ENCODE measurements at regions not wholly inside any gene's neighbourhood (a gene's known extent, or its start where the extent isn't known, plus 50 kb on each side); places are given as distances from the start of the nearest gene placed in this dataset.

GRCh38 chr4:72919464-72919863 lies 150.1 kb downstream of the COX18 start:
- TF ChIP-seq CTCF (conservative IDR thresholded peaks at IDR 0.05) (no peak), ZFX (IDR thresholded peaks at IDR 0.05) (no peak)
- H3K27ac ChIP-seq = no peak overlapping the region

GRCh38 chr4:72918362-72918761 lies 151.2 kb downstream of the COX18 start:
- no peak for TF ChIP-seq CTCF (conservative IDR thresholded peaks at IDR 0.05)
- TF ChIP-seq ZFX (IDR thresholded peaks at IDR 0.05) = no peak

GRCh38 chr4:72911316-72911715 lies 158.2 kb downstream of the COX18 start:
- H3K27ac ChIP-seq = no peak overlapping the region
- TF ChIP-seq CTCF (conservative IDR thresholded peaks at IDR 0.05) = no peak
- no peak for TF ChIP-seq ZFX (IDR thresholded peaks at IDR 0.05)

More at GRCh38 chr4:72918362-72918761, 151.2 kb downstream of the COX18 start:
- no peak overlapping the region for H3K27ac ChIP-seq

GRCh38 chr4:72909461-72909860 lies 160.1 kb downstream of the COX18 start:
- no peak for TF ChIP-seq ZFX (IDR thresholded peaks at IDR 0.05)
- TF ChIP-seq CTCF (conservative IDR thresholded peaks at IDR 0.05) = peak; percentile 59
- H3K27ac ChIP-seq = no peak overlapping the region

GRCh38 chr4:72902354-72902753 lies 167.2 kb downstream of the COX18 start:
- H3K27ac ChIP-seq = no peak overlapping the region
- TF ChIP-seq ZFX (IDR thresholded peaks at IDR 0.05) (no peak), CTCF (conservative IDR thresholded peaks at IDR 0.05) (no peak)

- no peak overlapping the region for H3K27ac ChIP-seq
- TF ChIP-seq ZFX (IDR thresholded peaks at IDR 0.05) (no peak), CTCF (conservative IDR thresholded peaks at IDR 0.05) (no peak)
These were observed 168.0 kb downstream of the COX18 start for GRCh38 chr4:72901553-72901952.

GRCh38 chr4:72900952-72901351 lies 168.6 kb downstream of the COX18 start:
- TF ChIP-seq CTCF (conservative IDR thresholded peaks at IDR 0.05) (no peak), ZFX (IDR thresholded peaks at IDR 0.05) (no peak)
- H3K27ac ChIP-seq = no peak overlapping the region
